K562 (cell line): ENCODE measurements at regions not wholly inside any gene's neighbourhood (a gene's known extent, or its start where the extent isn't known, plus 50 kb on each side); places are given as distances from the start of the nearest gene placed in this dataset.

Experiments
- ATF2 ChIP-seq: sonication (generic); formaldehyde crosslinking; IDR thresholded peaks from 2 replicates; pipeline ENCODE4 v1.8.1; 2022; ENCODE audit warnings: missing genetic modification reagents
- ATF7 ChIP-seq: fragments of 450-650 bp; IDR thresholded peaks from 2 replicates; pipeline ENCODE4 v1.7.1; 2014; ENCODE audit warnings: mild to moderate bottlenecking, moderate library complexity
- EP300 ChIP-seq: IDR thresholded peaks from 2 replicates; pipeline ENCODE4 v1.6.1; 2012; ENCODE audit warnings: low read length, improper control_type of control experiment
- LEF1 ChIP-seq: fragments of 450-650 bp; IDR thresholded peaks from 2 replicates; pipeline ENCODE4 v1.6.1; 2016; ENCODE audit warnings: mild to moderate bottlenecking
- RAD21 ChIP-seq, 2 experiments: fragments of 250-450 bp in 1 of 2; fragments of 450-650 bp in 1 of 2; sonication (Bioruptor Pico) in 1 of 2; formaldehyde crosslinking in 1 of 2; IDR thresholded peaks in 1 of 2; conservative IDR thresholded peaks in 1 of 2; 2 replicates each; pipeline versions ENCODE4 v1.4.0 to v1.8.0; 2020 to 2022; ENCODE audit warnings: mild to moderate bottlenecking in 2 of 2, moderate library complexity in 1 of 2
- ZNF143 ChIP-seq: sonication (generic); formaldehyde crosslinking; IDR thresholded peaks from 2 replicates; pipeline ENCODE4 v1.9.0; 2022; ENCODE audit warnings: mild to moderate bottlenecking, missing genetic modification reagents
- TF ChIP-seq, protein P1 (sequence below): fragments of 450-650 bp; formaldehyde crosslinking; IDR thresholded peaks from 2 replicates; pipeline ENCODE4 v1.4.0; 2022; ENCODE audit warnings: missing genetic modification characterization

DNA sequence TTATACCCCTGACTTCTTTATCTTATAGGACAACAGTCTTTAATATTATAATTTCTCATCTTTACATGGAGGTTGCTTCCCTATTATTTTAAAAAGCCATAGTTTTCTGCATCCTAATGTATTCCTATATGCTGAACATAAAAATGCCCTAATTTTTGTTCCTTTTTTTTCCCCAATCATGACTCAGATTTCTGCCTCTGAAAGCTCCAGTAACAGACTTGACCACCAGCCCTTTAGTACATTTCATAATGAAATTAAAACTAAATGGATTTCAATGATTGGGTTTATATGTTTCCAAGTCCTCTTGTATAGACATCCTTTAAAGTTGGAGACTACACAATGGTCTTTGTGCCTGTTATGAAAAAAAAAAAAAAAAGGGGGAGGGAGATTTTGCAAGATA is 712.5 kb downstream of the DIAPH3 start:
- TF ChIP-seq RAD21 (CRISPR knock-in tag; conservative IDR thresholded peaks at IDR 0.05 in 1 of 2, IDR thresholded peaks at IDR 0.05 in 1 of 2) (no peak), ZNF143 (CRISPR knock-in tag) (no peak), EP300 (no peak), ATF7 (no peak), ATF2 (CRISPR knock-in tag) (no peak), LEF1 (no peak)
- TF ChIP-seq, protein P1, sequence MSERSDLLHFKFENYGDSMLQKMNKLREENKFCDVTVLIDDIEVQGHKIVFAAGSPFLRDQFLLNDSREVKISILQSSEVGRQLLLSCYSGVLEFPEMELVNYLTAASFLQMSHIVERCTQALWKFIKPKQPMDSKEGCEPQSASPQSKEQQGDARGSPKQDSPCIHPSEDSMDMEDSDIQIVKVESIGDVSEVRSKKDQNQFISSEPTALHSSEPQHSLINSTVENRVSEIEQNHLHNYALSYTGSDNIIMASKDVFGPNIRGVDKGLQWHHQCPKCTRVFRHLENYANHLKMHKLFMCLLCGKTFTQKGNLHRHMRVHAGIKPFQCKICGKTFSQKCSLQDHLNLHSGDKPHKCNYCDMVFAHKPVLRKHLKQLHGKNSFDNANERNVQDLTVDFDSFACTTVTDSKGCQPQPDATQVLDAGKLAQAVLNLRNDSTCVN: no peak
